ENCODE measurements at regions not wholly inside any gene's neighbourhood (a gene's known extent, or its start where the extent isn't known, plus 50 kb on each side); places are given as distances from the start of the nearest gene placed in this dataset.

DNA sequence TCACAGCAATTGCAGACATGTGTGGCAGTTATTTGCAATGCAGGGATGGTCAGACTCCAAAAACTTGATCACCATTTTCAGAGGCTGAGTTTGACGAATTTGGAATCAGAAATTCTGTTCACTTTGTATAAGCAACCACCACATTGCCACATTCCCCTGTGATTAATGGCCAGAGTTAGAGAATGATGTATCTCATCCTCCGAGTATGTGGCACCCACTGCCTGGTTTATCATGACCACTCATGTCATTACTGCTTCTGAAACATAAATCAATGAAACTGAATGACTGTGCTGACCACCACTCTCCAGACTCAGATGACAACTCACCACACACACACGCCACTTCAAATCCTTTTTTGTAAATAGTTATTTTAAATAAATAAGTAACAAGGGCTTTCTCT lies 66.6 kb upstream of the CACHD1 start:
- Histone ChIP-seq H3K9me1 (ENCODE audit: control insufficient read depth, insufficient read depth, low read length) (no peaks in the 10 kb centered on the region), H3K27ac (ENCODE audit: extremely low read depth, low read depth, low read length) (no peak overlapping the region), H3K9ac (ENCODE audit: insufficient read depth in 1 of 2, low read depth in 2 of 2, low read length in 2 of 2) (no peak overlapping the region), H3K4me1 (replicated peaks in 1 of 2; ENCODE audit: control insufficient read depth in 2 of 2, insufficient read depth in 2 of 2, low read length in 2 of 2) (no peaks in the 10 kb centered on the region), H3K4me2 (ENCODE audit: insufficient read depth, low read length) (no peak overlapping the region), H4K20me1 (replicated peaks; ENCODE audit: control insufficient read depth, insufficient read depth, low read length) (no peaks in the 10 kb centered on the region), H2AFZ (ENCODE audit: low read depth, low read length) (no peak overlapping the region), H3K27me3 (ENCODE audit: control insufficient read depth in 2 of 2, insufficient read depth in 2 of 2, low read length in 2 of 2) (no peaks in the 10 kb centered on the region; a peak in 1 of 5 replicates), H3K9me3 (replicated peaks; ENCODE audit: control insufficient read depth, insufficient read depth, low read depth, low read length) (no peaks in the 10 kb centered on the region), H3K36me3 (ENCODE audit: control insufficient read depth, insufficient read depth, low read length) (no peaks in the 10 kb centered on the region), H3K4me3 (no peak overlapping the region), H3K79me2 (ENCODE audit: control insufficient read depth, insufficient read depth, low read length) (no peaks in the 10 kb centered on the region)
- in situ Hi-C loops (cut with MboI) (no loop called here), intact Hi-C loops (cut with micrococcal nuclease) (no loop called here)
- FAIRE-seq (no peak), ATAC-seq (no peak), DNase-seq (ENCODE audit: extremely low read depth in 1 of 4, low spot score in 3 of 4) (no peak)
- 2% methylated on average over 3 of the region's 3 CpGs for WGBS (ENCODE audit: insufficient coverage, low coverage, missing lambda C conversion rate)
- TF ChIP-seq PML (IDR thresholded peaks at IDR 0.05; ENCODE audit: low read length) (no peak), ZNF830 (CRISPR knock-in tag; IDR thresholded peaks at IDR 0.05) (no peak), ZFPM2 (CRISPR knock-in tag; IDR thresholded peaks at IDR 0.05) (no peak), ZNF431 (CRISPR knock-in tag; IDR thresholded peaks at IDR 0.05) (no peak), ZNF174 (CRISPR knock-in tag; IDR thresholded peaks at IDR 0.05) (no peak), ZBED1 (IDR thresholded peaks at IDR 0.05) (no peak), ZNF583 (CRISPR knock-in tag; IDR thresholded peaks at IDR 0.05) (no peak)
- POLR2A ChIA-PET, result no interaction called here
- BruUV-seq (replicated peaks), result no TSS peak
- CTCF ChIA-PET (ENCODE audit: low intra/inter-chr PET ratio), result no interaction called here

DNA sequence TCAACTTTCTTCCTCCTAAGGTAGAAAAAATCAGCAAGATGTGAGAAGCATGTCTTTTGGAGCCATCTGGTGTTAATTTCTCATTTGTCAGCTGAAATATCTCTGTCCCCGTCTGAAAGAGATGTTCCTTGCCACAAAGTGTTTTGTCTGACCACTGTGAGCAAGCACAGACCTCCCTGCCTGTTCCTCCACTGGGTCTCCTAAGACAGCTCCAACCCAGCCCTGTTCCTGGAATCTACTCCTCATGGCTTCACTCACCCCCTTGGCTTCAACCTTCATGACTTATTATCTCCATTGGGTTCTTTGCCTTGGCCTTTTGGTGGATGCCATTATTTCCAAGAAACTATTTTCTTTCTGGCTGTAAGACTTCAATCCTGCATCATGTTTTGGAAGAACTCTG lies 65.7 kb upstream of the CACHD1 start:
- Histone ChIP-seq H3K4me2 (ENCODE audit: insufficient read depth, low read length) (no peak overlapping the region), H3K9me3 (replicated peaks; ENCODE audit: control insufficient read depth, insufficient read depth, low read depth, low read length) (no peaks in the 10 kb centered on the region), H3K79me2 (ENCODE audit: control insufficient read depth, insufficient read depth, low read length) (no peaks in the 10 kb centered on the region), H3K4me1 (replicated peaks in 1 of 2; ENCODE audit: control insufficient read depth in 2 of 2, insufficient read depth in 2 of 2, low read length in 2 of 2) (no peaks in the 10 kb centered on the region), H3K27ac (ENCODE audit: extremely low read depth, low read depth, low read length) (no peak overlapping the region), H3K4me3 (no peak overlapping the region), H4K20me1 (replicated peaks; ENCODE audit: control insufficient read depth, insufficient read depth, low read length) (no peaks in the 10 kb centered on the region), H3K36me3 (ENCODE audit: control insufficient read depth, insufficient read depth, low read length) (no peaks in the 10 kb centered on the region), H3K9me1 (ENCODE audit: control insufficient read depth, insufficient read depth, low read length) (no peaks in the 10 kb centered on the region), H3K27me3 (ENCODE audit: control insufficient read depth in 2 of 2, insufficient read depth in 2 of 2, low read length in 2 of 2) (no peaks in the 10 kb centered on the region; a peak in 1 of 5 replicates), H2AFZ (ENCODE audit: low read depth, low read length) (no peak overlapping the region), H3K9ac (ENCODE audit: insufficient read depth in 1 of 2, low read depth in 2 of 2, low read length in 2 of 2) (no peak overlapping the region)
- ChIA-PET CTCF (ENCODE audit: low intra/inter-chr PET ratio) (no interaction called here), POLR2A (interaction anchor here (0.7 kb wide), 1 partner anchor 80 kb away, joined by 3 read pairs; no protein-coding TSS in a partner anchor)
- DNase-seq (ENCODE audit: extremely low read depth in 1 of 4, low spot score in 3 of 4) (no peak), FAIRE-seq (no peak), ATAC-seq (no peak)
- BruUV-seq (replicated peaks), result no TSS peak
- intact Hi-C loops (cut with micrococcal nuclease) (no loop called here), in situ Hi-C loops (cut with MboI) (no loop called here)
- WGBS (ENCODE audit: insufficient coverage, low coverage, missing lambda C conversion rate), result 0% methylated on average over 1 of the region's 1 CpG
- TF ChIP-seq ESRRA (IDR thresholded peaks at IDR 0.05; ENCODE audit: borderline replicate concordance, low read depth), result no peak
- TF ChIP-seq, protein P1, sequence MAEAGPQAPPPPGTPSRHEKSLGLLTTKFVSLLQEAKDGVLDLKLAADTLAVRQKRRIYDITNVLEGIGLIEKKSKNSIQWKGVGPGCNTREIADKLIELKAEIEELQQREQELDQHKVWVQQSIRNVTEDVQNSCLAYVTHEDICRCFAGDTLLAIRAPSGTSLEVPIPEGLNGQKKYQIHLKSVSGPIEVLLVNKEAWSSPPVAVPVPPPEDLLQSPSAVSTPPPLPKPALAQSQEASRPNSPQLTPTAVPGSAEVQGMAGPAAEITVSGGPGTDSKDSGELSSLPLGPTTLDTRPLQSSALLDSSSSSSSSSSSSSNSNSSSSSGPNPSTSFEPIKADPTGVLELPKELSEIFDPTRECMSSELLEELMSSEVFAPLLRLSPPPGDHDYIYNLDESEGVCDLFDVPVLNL (CRISPR knock-in tag; IDR thresholded peaks at IDR 0.05; ENCODE audit: low read depth), result no peak
- no peak for TF ChIP-seq SAFB2 (IDR thresholded peaks at IDR 0.05; ENCODE audit: borderline replicate concordance, low read depth, low read length, severe bottlenecking)
- TF ChIP-seq MTA3 (IDR thresholded peaks at IDR 0.05; ENCODE audit: borderline replicate concordance), result no peak
- TF ChIP-seq, protein P2, sequence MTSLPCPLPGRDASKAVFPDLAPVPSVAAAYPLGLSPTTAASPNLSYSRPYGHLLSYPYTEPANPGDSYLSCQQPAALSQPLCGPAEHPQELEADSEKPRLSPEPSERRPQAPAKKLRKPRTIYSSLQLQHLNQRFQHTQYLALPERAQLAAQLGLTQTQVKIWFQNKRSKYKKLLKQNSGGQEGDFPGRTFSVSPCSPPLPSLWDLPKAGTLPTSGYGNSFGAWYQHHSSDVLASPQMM (CRISPR knock-in tag; IDR thresholded peaks at IDR 0.05), result no peak
- no peak for TF ChIP-seq STAT5B (CRISPR knock-in tag; IDR thresholded peaks at IDR 0.05)
- no peak for TF ChIP-seq RBFOX2 (IDR thresholded peaks at IDR 0.05; ENCODE audit: low read depth, low read length)
- TF ChIP-seq ZNF316 (IDR thresholded peaks at IDR 0.05), result no peak
- TF ChIP-seq SLC30A9 (CRISPR knock-in tag; IDR thresholded peaks at IDR 0.05), result no peak
- TF ChIP-seq CREM (IDR thresholded peaks at IDR 0.05; ENCODE audit: low read depth), result no peak

Data from K562 (cell line).